ENCODE measurements at regions not wholly inside any gene's neighbourhood (a gene's known extent, or its start where the extent isn't known, plus 50 kb on each side); places are given as distances from the start of the nearest gene placed in this dataset.

GRCh38 chr3:154987846-154988245, 92.3 kb upstream of the MME start:
- POLR2A ChIA-PET, result no interaction called here

GRCh38 chr3:154981664-154982063, 98.5 kb upstream of the MME start:
- 83% methylated on average over 1 of the region's 1 CpG for WGBS (ENCODE audit: insufficient coverage)
- no peak for ATAC-seq (ENCODE audit: low read depth)
- CTCF ChIA-PET, result interaction anchor here (0.7 kb wide), 1 partner anchor 817 kb away, joined by 3 read pairs; no protein-coding TSS in a partner anchor

More at GRCh38 chr3:154987846-154988245, 92.3 kb upstream of the MME start:
- no peak for DNase-seq
- no peak overlapping the region for H3K27ac Mint-ChIP-seq
- no peaks in the 10 kb centered on the region for H3K79me2 ChIP-seq (ENCODE audit: control insufficient read depth, insufficient read depth, low read length)
- no peak overlapping the region for H3K9ac ChIP-seq (ENCODE audit: low read length)
- no peak overlapping the region for H3K27ac ChIP-seq (ENCODE audit: low read length in 2 of 2)
- H3K27me3 ChIP-seq (replicated peaks in 1 of 4; ENCODE audit: control extremely low read depth in 1 of 4, control insufficient read depth in 3 of 4, insufficient read depth in 4 of 4, low read length in 3 of 4), result no peaks in the 10 kb centered on the region
- no peak overlapping the region for H3K4me3 Mint-ChIP-seq
- peaks cover 0 to 8% (median 2%) of the 10 kb centered on the region in 3 donors for H3K9me3 ChIP-seq (ENCODE audit: control extremely low read depth in 1 of 3, control insufficient read depth in 2 of 3, insufficient read depth in 1 of 3, low read length in 2 of 3)
- H3K4me2 ChIP-seq (replicated peaks; ENCODE audit: low read depth, low read length, poor library complexity, severe bottlenecking), result no peak overlapping the region
- H2AFZ ChIP-seq (ENCODE audit: insufficient read depth, low read depth, low read length, poor library complexity, severe bottlenecking), result no peak overlapping the region
- WGBS (ENCODE audit: insufficient coverage), result 60% methylated on average over 1 of the region's 1 CpG
- TF ChIP-seq CTCF (IDR thresholded peaks at IDR 0.05) (no peak), EZH2 (IDR thresholded peaks at IDR 0.05; ENCODE audit: borderline replicate concordance, insufficient read depth, low read depth, low read length, poor library complexity, severe bottlenecking) (no peak)
- no peaks in the 10 kb centered on the region for H4K20me1 ChIP-seq (ENCODE audit: control insufficient read depth, insufficient read depth, low read length, poor library complexity, severe bottlenecking)
- H3K27me3 Mint-ChIP-seq, result no peaks in the 10 kb centered on the region
- no peaks in the 10 kb centered on the region for H3K4me1 ChIP-seq (ENCODE audit: control insufficient read depth in 2 of 2, insufficient read depth in 2 of 2, low read length in 2 of 2)
- no peaks in the 10 kb centered on the region for H3K9me3 Mint-ChIP-seq (ENCODE audit: insufficient read depth)
- ATAC-seq (ENCODE audit: low read depth), result no peak
- intact Hi-C loops (cut with micrococcal nuclease), result no loop called here
- H3K36me3 ChIP-seq (replicated peaks in 1 of 2; ENCODE audit: control extremely low read depth in 1 of 2, control insufficient read depth in 1 of 2, extremely low read depth in 1 of 2, insufficient read depth in 2 of 2, low read length in 1 of 2), result no peaks in the 10 kb centered on the region
- CTCF ChIA-PET, result no interaction called here
- H3K4me1 Mint-ChIP-seq, result no peaks in the 10 kb centered on the region
- no peak overlapping the region for H3K4me3 ChIP-seq (ENCODE audit: control extremely low read depth in 1 of 5, extremely low read depth in 1 of 5, insufficient read depth in 1 of 5, low read depth in 2 of 5, low read length in 4 of 5)

More at GRCh38 chr3:154981664-154982063, 98.5 kb upstream of the MME start:
- no peak overlapping the region for H3K27ac ChIP-seq (ENCODE audit: low read length in 2 of 2)
- H4K20me1 ChIP-seq (ENCODE audit: control insufficient read depth, insufficient read depth, low read length, poor library complexity, severe bottlenecking), result no peaks in the 10 kb centered on the region
- no peaks in the 10 kb centered on the region for H3K27me3 ChIP-seq (replicated peaks in 1 of 4; ENCODE audit: control extremely low read depth in 1 of 4, control insufficient read depth in 3 of 4, insufficient read depth in 4 of 4, low read length in 3 of 4)
- Mint-ChIP-seq H3K27me3 (no peaks in the 10 kb centered on the region), H3K4me3 (no peak overlapping the region), H3K4me1 (no peaks in the 10 kb centered on the region), H3K27ac (no peak overlapping the region), H3K9me3 (ENCODE audit: insufficient read depth) (no peaks in the 10 kb centered on the region)
- no peaks in the 10 kb centered on the region for H3K4me1 ChIP-seq (ENCODE audit: control insufficient read depth in 2 of 2, insufficient read depth in 2 of 2, low read length in 2 of 2)
- intact Hi-C loops (cut with micrococcal nuclease), result no loop called here
- no peak for DNase-seq
- POLR2A ChIA-PET, result no interaction called here
- no peaks in the 10 kb centered on the region for H3K9me3 ChIP-seq (ENCODE audit: control extremely low read depth in 1 of 3, control insufficient read depth in 2 of 3, insufficient read depth in 1 of 3, low read length in 2 of 3)
- no peaks in the 10 kb centered on the region for H3K79me2 ChIP-seq (ENCODE audit: control insufficient read depth, insufficient read depth, low read length)
- H3K4me2 ChIP-seq (replicated peaks; ENCODE audit: low read depth, low read length, poor library complexity, severe bottlenecking), result no peak overlapping the region
- no peak overlapping the region for H3K9ac ChIP-seq (ENCODE audit: low read length)
- TF ChIP-seq EZH2 (IDR thresholded peaks at IDR 0.05; ENCODE audit: borderline replicate concordance, insufficient read depth, low read depth, low read length, poor library complexity, severe bottlenecking) (no peak), CTCF (IDR thresholded peaks at IDR 0.05) (no peak)
- H3K36me3 ChIP-seq (replicated peaks in 1 of 2; ENCODE audit: control extremely low read depth in 1 of 2, control insufficient read depth in 1 of 2, extremely low read depth in 1 of 2, insufficient read depth in 2 of 2, low read length in 1 of 2), result no peaks in the 10 kb centered on the region
- no peak overlapping the region for H3K4me3 ChIP-seq (ENCODE audit: control extremely low read depth in 1 of 5, extremely low read depth in 1 of 5, insufficient read depth in 1 of 5, low read depth in 2 of 5, low read length in 4 of 5)
- no peak overlapping the region for H2AFZ ChIP-seq (ENCODE audit: insufficient read depth, low read depth, low read length, poor library complexity, severe bottlenecking)

All from B cell (primary cell).